IPS DF 4.7 (cell line): ENCODE measurements at regions not wholly inside any gene's neighbourhood (a gene's known extent, or its start where the extent isn't known, plus 50 kb on each side); places are given as distances from the start of the nearest gene placed in this dataset.

Experiments
- DNase-seq: peaks from one replicate; pipeline ENCODE4 v3.0.0-alpha.2; 2013; ENCODE audit warnings: low spot score; ENCODE audit errors: extremely low read depth

DNA sequence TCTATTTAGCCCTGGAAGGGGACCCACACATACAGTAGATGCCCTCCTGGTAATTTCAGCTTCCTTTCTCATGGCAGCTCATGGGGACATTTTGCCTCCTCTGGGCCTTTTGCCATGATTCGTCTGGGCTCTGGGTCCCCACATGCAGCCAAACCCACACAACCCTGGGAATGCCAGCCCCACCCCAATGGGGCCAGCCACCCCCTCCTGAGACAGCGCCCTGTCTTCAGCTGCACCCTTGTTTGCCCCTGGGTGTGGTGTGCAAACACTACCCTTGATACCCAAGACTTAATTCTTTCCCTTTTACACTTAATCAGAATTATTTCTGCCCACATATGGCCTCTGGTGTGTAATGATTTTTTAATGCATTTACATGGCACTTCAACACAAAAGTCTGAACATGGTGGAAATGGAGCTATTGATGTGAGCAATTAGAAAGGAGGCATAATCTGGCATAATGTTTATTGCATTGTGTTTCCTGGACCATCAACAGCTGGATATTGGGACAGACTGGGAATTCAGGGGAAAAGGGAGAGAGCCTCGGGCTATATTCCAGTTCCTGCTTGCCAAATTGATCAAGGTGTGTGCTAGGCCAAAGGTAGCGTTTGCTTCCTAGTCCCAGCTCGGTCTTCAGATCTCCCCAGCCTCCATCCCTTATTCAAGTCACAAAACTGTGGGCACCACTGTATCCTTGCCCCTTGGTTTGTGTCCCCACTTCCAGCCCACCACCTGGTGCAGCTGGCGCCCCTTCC lies 85.0 kb upstream of the ANO1 start:
- DNase-seq, result no peak

DNA sequence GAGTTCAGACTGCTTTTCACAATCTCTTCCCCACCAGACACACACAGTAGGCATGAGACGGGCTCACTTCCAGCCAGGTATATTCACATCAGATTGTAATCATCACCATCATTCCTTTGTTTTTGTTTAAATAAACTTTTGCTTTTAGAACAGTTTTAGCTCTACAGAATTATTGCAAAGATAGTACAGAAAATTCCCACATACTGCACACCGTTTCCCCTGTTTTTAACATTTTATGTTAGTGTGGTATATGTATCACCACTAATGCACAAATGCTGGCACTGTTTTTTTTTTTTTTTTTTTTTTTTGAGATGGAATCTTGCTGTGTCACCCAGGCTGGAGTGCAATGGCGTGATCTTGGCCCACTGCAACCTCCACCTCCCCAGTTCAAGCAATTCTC lies 83.3 kb upstream of the ANO1 start:
- DNase-seq, result no peak

DNA sequence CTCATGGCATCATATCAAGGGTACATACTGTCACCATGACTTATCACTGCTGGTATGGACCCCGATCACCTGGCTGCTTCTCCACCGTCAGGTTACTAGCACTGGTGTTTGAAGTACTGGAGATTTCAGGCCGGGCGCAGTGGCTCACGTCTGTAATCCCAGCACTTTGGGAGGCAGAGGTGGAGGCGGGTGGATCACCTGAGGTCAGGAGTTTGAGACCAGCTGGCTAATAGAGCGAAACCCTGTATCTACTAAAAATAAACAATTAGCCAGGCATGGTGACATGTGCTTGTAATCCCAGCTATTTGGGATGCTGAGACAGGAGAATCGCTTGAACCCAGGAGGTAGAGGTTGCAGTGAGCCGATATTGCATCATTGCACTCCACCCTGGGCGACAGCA lies 82.4 kb upstream of the ANO1 start:
- no peak for DNase-seq

DNA sequence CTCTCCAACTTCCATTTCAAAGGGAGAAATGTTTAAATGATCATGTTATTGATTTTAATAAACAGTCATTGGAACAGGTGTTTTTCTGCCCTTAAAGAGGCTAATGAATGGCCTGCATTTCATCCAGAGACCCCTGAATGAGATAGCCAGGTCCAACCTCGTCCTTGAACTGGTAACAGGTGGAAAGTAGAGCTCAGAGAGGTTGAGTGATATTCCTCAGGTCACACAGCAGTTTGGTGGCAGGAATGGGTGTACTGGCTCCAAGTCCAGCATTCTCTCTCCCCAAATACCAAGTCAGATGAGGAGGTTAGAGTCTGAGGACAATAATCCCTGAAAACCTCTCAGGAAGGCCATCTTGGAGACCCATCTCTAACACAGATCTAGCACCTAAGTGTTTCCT lies 81.7 kb upstream of the ANO1 start:
- DNase-seq, result no peak

DNA sequence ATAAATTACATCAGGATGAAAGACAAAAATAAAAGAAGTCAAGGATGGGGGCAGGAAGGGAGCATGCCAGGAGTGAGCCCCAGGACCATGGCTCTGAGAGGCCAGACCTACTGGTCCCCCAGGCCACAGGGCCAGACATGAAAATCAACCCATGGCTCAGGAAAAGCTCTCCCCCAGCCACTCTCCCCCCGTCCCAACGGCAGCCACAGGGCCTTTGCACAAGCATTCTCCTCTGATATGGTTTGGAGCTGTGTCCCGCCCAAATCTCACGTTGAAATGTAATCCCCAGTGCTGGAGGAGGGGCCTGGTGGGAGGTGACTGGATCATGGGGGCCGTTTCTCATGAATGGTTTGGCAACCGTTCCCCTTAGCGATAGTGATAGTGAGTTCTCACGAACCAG lies 80.8 kb upstream of the ANO1 start:
- no peak for DNase-seq

GRCh38 chr11:69999721-70000120 lies 78.4 kb upstream of the ANO1 start:
- no peak for DNase-seq

DNA sequence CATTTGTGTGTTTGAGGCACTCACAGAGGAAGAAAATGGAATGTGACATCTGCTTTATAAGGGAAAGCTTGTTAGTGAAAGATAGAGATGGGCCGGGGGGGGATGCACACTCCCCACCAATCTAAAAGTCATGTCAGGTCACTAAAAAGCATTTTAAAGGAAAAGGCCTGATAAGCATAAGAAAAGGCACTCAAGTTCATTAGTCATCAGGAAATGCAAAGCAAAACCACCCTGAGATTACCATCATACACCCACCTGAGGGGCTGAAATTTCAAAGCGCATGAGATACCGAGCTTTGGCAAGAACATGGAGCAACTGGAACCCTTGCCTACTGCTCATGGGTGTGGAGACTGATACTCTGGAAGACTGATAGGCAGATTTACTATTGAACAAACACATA lies 77.9 kb upstream of the ANO1 start:
- DNase-seq, result no peak

DNA sequence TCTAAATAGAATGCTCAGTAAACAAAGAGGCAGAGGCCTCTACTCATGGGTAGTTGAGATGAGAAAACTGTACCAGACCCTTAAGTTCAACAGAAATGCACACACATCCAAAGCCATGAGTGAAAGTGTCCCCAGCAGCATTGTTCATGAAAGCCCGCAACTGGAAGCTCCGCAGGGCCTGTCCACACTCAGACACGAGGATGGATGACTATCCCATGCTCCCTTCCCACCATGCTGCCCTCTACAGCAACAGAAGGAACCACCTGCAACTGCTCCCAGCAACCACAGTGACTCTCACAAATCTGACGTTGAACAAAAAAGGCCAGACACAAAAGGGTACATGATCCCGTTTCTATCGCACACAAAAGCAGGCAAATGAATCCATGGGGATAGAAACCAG lies 76.9 kb upstream of the ANO1 start:
- DNase-seq, result no peak

- no peak for DNase-seq
These were observed 75.7 kb upstream of the ANO1 start for GRCh38 chr11:70002433-70002832.

DNA sequence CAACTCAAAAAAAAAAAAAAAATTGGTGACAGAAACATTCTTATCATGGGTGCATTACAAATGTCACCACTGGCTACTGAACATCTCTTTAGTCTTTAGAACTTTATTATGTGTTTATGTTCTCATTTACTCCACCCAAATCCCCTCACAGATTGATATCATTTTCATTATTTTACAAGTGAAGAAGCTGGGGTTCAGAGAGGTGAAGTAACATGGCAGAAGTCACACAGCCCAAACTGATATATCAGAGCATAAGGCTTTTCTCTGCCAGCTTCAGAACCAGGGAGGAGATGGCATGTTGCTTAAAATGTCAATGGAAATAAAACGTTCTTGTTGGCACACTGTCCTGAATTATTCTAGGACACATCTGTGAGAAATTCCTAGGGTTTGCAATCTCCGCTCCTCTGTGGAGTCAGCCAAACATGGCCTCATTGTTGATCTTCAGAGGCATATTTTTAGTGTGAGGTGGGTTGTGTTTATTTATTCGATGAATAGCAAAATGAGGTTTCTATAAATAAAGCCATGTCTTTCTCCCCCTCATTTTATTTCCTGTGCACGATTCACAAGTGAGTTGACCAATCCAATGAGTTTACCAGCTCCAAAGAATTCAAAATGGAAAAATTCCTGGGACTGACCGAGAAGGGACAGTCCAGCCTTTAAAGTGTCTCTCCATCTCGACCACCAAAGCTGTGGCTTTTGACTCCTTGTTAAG lies 72.9 kb upstream of the ANO1 start:
- no peak for DNase-seq

- no peak for DNase-seq
These were observed 70.3 kb upstream of the ANO1 start for GRCh38 chr11:70007796-70008195.

- DNase-seq, result no peak
These were observed 67.3 kb upstream of the ANO1 start for GRCh38 chr11:70010774-70011173.

GRCh38 chr11:70012134-70012733 lies 65.9 kb upstream of the ANO1 start:
- DNase-seq, result no peak

DNA sequence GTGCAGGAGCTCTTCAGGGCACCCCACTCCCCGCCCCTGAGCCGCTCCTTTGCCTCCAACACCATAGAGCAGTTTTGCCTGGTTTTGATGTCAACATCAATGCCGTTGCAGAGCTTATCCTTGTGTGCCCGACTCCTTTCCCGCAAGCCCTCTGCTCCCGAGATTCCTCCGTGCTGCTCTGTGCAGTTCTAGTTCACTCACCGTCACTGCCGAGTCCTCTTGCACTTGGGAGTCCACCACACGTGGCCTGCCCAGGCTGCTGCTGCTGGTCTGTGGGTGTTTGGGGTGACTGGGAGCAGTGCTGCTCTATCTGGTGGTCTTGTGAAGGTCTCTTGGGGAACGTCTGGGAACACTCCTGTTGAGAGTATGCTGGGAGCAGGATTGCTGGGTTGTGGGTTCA lies 63.8 kb upstream of the ANO1 start:
- DNase-seq, result no peak

DNA sequence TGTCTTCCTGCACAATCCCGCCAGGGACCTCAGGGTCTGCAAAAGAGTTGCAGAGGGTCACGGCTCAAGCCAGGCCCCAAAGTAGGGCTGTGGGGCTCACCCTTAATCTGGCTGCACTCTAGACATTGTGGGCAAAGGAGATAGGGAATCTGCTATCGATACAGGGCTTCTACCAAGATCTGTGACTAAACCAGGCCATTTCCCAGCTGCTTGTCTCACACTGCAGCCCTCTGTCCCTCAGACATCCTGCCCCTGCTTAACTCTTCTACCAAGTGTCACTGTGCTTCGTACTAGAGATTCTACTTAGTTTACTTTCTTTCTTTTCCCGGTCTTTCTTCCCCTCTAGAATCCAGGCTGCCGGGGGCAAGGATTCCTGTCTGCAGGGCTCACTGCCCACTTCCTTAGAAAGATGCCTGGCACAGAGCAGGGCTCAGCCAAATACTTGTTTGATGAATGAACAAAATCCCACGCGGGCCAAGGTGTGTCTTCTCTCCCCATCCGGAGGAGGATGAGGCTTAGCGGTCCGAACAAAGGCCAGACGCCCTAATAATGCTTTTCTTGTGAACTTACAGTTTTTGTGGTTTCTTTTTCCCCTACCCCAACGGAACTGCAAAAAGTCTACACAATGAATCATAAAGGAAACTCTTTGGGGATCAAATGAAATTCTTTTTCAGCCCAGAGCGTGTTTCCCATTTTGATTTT lies 61.3 kb upstream of the ANO1 start:
- no peak for DNase-seq

DNA sequence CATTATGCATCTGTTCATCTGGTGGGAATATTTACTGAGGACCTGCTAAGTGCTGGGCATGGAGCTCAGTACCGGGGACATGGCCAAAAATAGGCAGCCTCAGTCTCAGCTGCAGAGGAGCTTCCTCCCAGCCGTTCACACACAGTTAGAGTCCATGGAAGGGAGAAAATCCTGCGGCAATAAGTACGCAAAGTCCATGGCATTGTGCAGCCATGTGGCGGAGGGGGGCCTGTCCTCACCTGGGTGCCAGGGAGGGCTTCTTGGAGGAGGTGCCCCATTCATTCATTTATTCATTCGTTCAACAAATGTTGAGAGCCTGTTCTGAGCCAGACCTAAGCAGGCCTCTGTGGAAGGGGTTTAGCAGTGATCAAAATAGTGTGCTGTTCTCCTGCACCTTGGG lies 59.3 kb upstream of the ANO1 start:
- DNase-seq, result no peak

DNA sequence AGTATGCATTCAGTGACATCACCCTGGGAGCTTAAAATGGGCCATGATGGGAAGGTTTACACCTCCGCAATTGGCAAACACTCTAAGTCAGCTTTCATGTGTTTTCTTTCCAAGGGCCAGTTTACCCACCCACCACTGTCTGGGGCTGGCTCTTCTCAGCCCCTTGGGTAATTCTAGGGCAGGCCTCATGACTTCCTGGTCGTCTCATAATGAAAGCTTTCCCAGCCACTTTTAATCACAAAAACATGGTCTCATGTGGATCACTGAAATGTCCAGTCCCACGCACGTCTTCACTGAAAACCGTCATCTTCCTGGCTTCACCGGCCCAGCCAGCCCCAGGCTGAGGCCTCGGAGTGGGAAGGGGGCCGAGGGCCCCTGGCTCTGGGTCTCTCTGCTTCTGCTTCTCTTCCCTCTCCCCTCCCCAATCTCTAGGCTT lies 58.5 kb upstream of the ANO1 start:
- DNase-seq, result no peak

DNA sequence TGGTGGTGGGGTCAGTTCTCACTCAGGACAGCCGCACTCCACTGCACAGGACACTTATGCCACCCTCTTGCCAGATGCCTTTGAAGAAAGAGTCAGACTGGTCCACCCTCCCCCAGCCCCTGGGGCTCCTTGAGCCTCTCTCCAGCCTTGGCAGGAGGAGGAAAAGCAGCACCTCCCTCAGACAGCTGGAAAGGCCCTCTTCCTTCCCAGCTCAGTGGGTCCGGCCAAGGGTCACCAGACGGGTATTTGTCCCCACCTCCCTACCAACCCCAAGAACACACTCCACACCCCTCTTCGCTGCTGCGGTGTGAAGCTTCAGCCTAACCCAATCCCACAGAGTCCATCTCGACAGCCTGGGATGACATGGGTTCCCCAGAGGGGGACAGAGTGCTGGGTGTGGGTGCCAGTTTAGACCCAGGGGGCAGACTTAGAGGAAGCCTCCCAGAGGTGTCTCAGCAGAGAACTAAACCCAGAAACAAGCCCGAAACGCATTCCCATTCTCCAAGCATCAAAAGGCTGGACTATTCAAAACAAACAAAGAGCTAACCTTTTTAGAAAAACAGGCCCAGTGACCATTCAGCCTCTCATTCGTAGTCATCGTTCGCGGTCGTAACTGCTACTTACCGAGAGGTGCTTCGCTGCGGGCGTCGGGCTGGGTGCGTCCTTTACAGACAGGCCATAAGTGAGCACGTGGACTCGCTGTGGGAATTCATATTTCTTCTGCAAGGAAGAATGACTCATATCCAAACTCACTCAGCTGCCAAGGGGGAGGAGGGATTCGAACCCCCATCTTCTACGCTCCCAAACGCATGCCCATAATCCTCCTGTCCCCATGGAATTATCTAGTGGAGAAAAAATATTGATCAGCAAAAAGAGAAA lies 57.5 kb upstream of the ANO1 start:
- DNase-seq, result no peak

DNA sequence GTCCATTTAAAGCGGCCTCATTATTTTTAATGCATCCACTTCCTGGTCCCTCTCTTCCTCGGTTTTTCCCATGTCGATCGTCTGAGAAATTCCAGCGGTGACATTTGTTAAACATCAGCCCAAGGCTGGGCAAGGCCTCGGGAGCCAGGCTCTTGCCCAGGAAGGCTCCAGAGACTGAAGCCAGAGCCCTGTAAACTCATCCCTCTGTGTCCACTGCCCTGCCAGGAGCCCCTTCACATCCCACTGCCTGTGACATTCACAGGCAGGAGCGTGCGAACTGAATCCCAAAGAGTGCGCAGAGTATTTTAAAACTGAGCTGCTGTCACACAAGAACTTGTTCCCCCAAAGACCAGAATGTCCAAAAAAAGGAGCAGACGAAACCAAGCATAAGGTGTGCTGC lies 56.5 kb upstream of the ANO1 start:
- no peak for DNase-seq

DNA sequence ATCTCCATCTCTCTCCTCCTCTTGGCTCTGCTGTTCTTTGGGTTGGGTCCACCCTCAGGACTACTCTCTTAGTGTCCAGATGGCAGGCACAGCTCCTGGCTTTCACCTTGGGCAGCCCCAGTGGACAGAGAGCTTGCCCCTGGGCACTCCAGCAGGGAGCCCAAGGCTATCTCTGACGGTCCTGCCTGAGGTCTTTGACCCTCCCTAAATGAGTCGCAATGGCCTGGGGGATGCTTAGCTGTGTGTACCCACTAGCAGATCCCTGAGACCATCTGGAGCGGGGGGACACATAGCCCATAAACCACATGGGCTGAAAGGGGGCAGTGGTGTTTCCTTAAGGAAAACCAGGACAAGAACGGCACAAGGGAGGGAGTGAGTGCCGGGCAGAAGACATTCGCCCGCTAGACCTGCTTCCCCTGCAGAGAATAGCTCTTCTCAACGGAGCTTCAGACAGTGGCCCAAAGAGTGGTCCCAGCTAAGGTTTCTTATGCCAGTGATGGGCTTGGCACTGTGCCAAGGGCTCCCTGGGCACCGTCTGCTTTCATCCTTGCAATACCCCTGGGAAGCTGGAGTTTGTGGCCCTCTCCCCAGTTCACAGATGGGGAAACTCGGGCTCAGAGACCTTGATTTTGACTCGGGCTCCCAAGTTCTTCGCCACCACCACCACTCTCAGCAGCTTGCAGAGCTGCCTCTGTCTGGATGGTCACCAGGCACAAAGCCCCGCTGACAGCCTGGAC lies 53.9 kb upstream of the ANO1 start:
- DNase-seq, result no peak

DNA sequence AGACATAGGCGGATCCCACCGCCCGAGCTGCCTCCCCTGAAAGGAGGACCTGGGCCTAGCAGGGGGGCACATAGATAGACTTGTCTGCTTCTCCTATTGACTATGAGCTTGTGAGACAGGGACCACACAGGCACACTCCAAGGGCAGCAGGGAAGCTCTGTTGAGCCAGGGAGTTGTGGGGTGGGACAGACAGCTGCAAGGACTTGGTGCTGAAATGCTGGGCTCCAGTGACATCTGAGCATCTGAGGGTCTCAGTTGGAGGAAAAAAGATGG lies 53.4 kb upstream of the ANO1 start:
- DNase-seq, result no peak
